HCT116 (cell line): ENCODE measurements at regions not wholly inside any gene's neighbourhood (a gene's known extent, or its start where the extent isn't known, plus 50 kb on each side); places are given as distances from the start of the nearest gene placed in this dataset.
"Not testable (repeated sequence)": the region's sequence is repeated elsewhere in the genome, so short reads cannot be mapped to it uniquely, and the experiment has no call there.

ENCODE experiments used
- ATAC-seq: fragments of 200-7000 bp; cut with Tn5 transposase; 2 replicates; pipeline ENCODE4 v1.9.1; 2020; ENCODE audit warnings: mild to moderate bottlenecking, moderate library complexity
- BruUV-seq: library from RNA; stranded (reverse); fragments of 400-500 nt; replicated peaks from 2 replicates; lab custom pipeline; 2021; lab: Mats Ljungman, UMichigan
- CTCF ChIA-PET: fragments of 300-600 bp; sonication (Branson Sonifier 250); formaldehyde crosslinking; loops from one replicate; lab custom pipeline; 2021; ENCODE audit warnings: antibody characterized with exemption; lab: Charles Lee
- POLR2A ChIA-PET: fragments of 300-600, 350-600 bp; sonication (Branson Sonifier 250); formaldehyde crosslinking; loops from one replicate; lab custom pipeline; 2021; ENCODE audit warnings: antibody characterized with exemption; lab: Charles Lee
- RAD21 ChIA-PET, 2 experiments: fragments of 300-600 bp; sonication (Branson Sonifier 250); formaldehyde crosslinking; loops; one replicate each; lab custom pipeline; 2023; ENCODE audit warnings: low total read pairs in 2 of 2; ENCODE audit not compliant: uncharacterized antibody in 2 of 2, unreplicated experiment in 2 of 2, low non-redundant PET in 1 of 2; lab: Charles Lee
- DNase-seq: peaks from one replicate; pipeline ENCODE4 v3.0.0-alpha.2; 2010; ENCODE audit warnings: low read depth, low spot score
- H2AFZ ChIP-seq: fragments of 200-600 bp; shearing (Covaris generic), sonication (generic); 2 replicates; pipeline ENCODE4 v1.6.1; 2017; ENCODE audit warnings: low read depth, mixed run types, mixed read lengths, antibody characterized with exemption, low read length; ENCODE audit not compliant: poor library complexity, severe bottlenecking
- H3K27ac ChIP-seq: 2 replicates; pipeline ENCODE4 v1.5.1; 2012; ENCODE audit warnings: low read depth, low read length
- H3K27me3 ChIP-seq: fragments of 200-600 bp; sonication (generic); 2 replicates; pipeline ENCODE4 v1.6.1; 2016; ENCODE audit warnings: mixed run types, low read length, mixed read lengths; ENCODE audit not compliant: insufficient read depth
- H3K36me3 ChIP-seq, 2 experiments: fragments of 200-500 bp in 1 of 2; fragments of 200-600 bp in 1 of 2; sonication (Bioruptor generic) in 1 of 2; sonication (generic) in 1 of 2; 2 replicates each; pipeline versions ENCODE4 v1.5.1 to v1.6.1; 2014 to 2016; ENCODE audit warnings: low read length in 2 of 2, inconsistent platforms in 1 of 2, mixed read lengths in 1 of 2, mixed run types in 1 of 2; ENCODE audit not compliant: insufficient read depth in 2 of 2, control insufficient read depth in 1 of 2
- H3K4me1 ChIP-seq, 2 experiments: fragments of 200-600 bp in 1 of 2; sonication (generic) in 1 of 2; 2 replicates each; pipeline versions ENCODE4 v1.5.1 to v1.6.1; 2012 to 2017; ENCODE audit warnings: low read length in 2 of 2, inconsistent platforms in 1 of 2, mild to moderate bottlenecking in 1 of 2, mixed read lengths in 1 of 2, mixed run types in 1 of 2, moderate library complexity in 1 of 2; ENCODE audit not compliant: insufficient read depth in 2 of 2, control insufficient read depth in 1 of 2
- H3K4me2 ChIP-seq: fragments of 200-600 bp; sonication (generic); 2 replicates; pipeline ENCODE4 v1.6.1; 2017; ENCODE audit warnings: mixed run types, low read length, mixed read lengths
- H3K4me3 ChIP-seq, 2 experiments: fragments of 200-600 bp in 1 of 2; sonication (generic) in 1 of 2; replicated peaks in 1 of 2; 2 replicates each; pipeline ENCODE4 v1.5.1; 2011 to 2016; ENCODE audit warnings: low read length in 2 of 2, control low read depth in 1 of 2, low read depth in 1 of 2, mild to moderate bottlenecking in 1 of 2, mixed read lengths in 1 of 2, mixed run types in 1 of 2
- H3K79me2 ChIP-seq: fragments of 200-600 bp; sonication (generic); 2 replicates; pipeline ENCODE4 v1.6.1; 2017; ENCODE audit warnings: mild to moderate bottlenecking, mixed run types, low read length, moderate library complexity, mixed read lengths; ENCODE audit not compliant: insufficient read depth
- H3K9ac ChIP-seq: fragments of 200-600 bp; sonication (generic); 2 replicates; pipeline ENCODE4 v1.6.1; 2016; ENCODE audit warnings: low read length, mixed read lengths
- H3K9me2 ChIP-seq: fragments of 200-600 bp; sonication (generic), shearing (Covaris generic); 2 replicates; pipeline ENCODE4 v1.6.1; 2017; ENCODE audit warnings: mixed run types, mild to moderate bottlenecking, moderate library complexity; ENCODE audit not compliant: insufficient read depth
- H3K9me3 ChIP-seq, 2 experiments: fragments of 200-500 bp in 1 of 2; fragments of 200-600 bp in 1 of 2; sonication (Bioruptor generic) in 1 of 2; sonication (generic) in 1 of 2; 2 replicates each; pipeline ENCODE4 v1.6.1; 2014 to 2017; ENCODE audit warnings: low read length in 2 of 2, mixed read lengths in 2 of 2, inconsistent platforms in 1 of 2, low read depth in 1 of 2, mild to moderate bottlenecking in 1 of 2, mixed run types in 1 of 2, moderate library complexity in 1 of 2; ENCODE audit not compliant: control insufficient read depth in 1 of 2, insufficient read depth in 1 of 2
- H4K20me1 ChIP-seq: fragments of 200-600 bp; sonication (generic), shearing (Covaris generic); 2 replicates; pipeline ENCODE4 v1.6.1; 2017; ENCODE audit warnings: mixed run types, mild to moderate bottlenecking, moderate library complexity; ENCODE audit not compliant: insufficient read depth
- FOSL1 ChIP-seq: IDR thresholded peaks from 2 replicates; pipeline ENCODE4 v1.6.1; 2012; ENCODE audit warnings: low read depth
- RAD21 ChIP-seq: IDR thresholded peaks from 2 replicates; pipeline ENCODE4 v1.6.1; 2012; ENCODE audit warnings: low read depth, mild to moderate bottlenecking
- TCF7L2 ChIP-seq: IDR thresholded peaks from 2 replicates; pipeline ENCODE4 v1.7.0; 2011; ENCODE audit warnings: borderline replicate concordance, inconsistent platforms; ENCODE audit not compliant: insufficient read depth, insufficient read length; ENCODE audit errors: extremely low read depth
- intact Hi-C: fragments of 100-400 bp; cut with micrococcal nuclease; formaldehyde crosslinking; loops from 2 replicates; pipeline ENCODE4 v1.10.0; 2022
- TF ChIP-seq, protein P1 (sequence below): IDR thresholded peaks from 2 replicates; pipeline ENCODE4 v1.6.1; 2011; ENCODE audit warnings: mild to moderate bottlenecking, low read length, moderate library complexity; ENCODE audit not compliant: insufficient replicate concordance; ENCODE audit errors: extremely low read depth

- H3K4me1 ChIP-seq, H3K9me3 ChIP-seq, H4K20me1 ChIP-seq, H3K36me3 ChIP-seq, ATAC-seq, CTCF ChIA-PET, BruUV-seq, H3K4me3 ChIP-seq, H3K4me2 ChIP-seq, H3K9me2 ChIP-seq, H3K27ac ChIP-seq, DNase-seq, H3K27me3 ChIP-seq, H3K79me2 ChIP-seq, intact Hi-C loops, H3K9ac ChIP-seq, POLR2A ChIA-PET, H2AFZ ChIP-seq, RAD21 ChIA-PET: not testable (repeated sequence)
Observed at GRCh38 chr7:69393912-69394311, 204.4 kb upstream of the AUTS2 start.

- Histone ChIP-seq H3K27me3 (no peaks in the 10 kb centered on the region), H3K27ac (no peak overlapping the region), H4K20me1 (no peaks in the 10 kb centered on the region), H3K79me2 (no peaks in the 10 kb centered on the region), H3K9me2 (no peaks in the 10 kb centered on the region), H3K9ac (no peak overlapping the region)
- DNase-seq (no peak), ATAC-seq (no peak)
- ChIA-PET RAD21 (no interaction called here), POLR2A (no interaction called here), CTCF (no interaction called here)
- BruUV-seq: no TSS peak
- intact Hi-C loops: no loop called here
- TF ChIP-seq TCF7L2 (no peak), RAD21 (no peak), FOSL1 (no peak)
- TF ChIP-seq, protein P1, sequence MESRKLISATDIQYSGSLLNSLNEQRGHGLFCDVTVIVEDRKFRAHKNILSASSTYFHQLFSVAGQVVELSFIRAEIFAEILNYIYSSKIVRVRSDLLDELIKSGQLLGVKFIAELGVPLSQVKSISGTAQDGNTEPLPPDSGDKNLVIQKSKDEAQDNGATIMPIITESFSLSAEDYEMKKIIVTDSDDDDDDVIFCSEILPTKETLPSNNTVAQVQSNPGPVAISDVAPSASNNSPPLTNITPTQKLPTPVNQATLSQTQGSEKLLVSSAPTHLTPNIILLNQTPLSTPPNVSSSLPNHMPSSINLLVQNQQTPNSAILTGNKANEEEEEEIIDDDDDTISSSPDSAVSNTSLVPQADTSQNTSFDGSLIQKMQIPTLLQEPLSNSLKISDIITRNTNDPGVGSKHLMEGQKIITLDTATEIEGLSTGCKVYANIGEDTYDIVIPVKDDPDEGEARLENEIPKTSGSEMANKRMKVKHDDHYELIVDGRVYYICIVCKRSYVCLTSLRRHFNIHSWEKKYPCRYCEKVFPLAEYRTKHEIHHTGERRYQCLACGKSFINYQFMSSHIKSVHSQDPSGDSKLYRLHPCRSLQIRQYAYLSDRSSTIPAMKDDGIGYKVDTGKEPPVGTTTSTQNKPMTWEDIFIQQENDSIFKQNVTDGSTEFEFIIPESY: no peak
- TF ChIP-seq, all 23 proteins: peak for 0
- Histone ChIP-seq H3K4me2 (no peak overlapping the region), H2AFZ (no peak overlapping the region), H3K9me3 (peaks cover 3 to 5% of the 10 kb centered on the region in 2 experiments; a peak in 2 of 4 replicates), H3K4me3 (no peak overlapping the region), H3K36me3 (no peaks in the 10 kb centered on the region), H3K4me1 (no peaks in the 10 kb centered on the region)
Observed at GRCh38 chr7:69395061-69395714, 203.1 kb upstream of the AUTS2 start.
